Smooth muscle cell (in vitro differentiated cells): ENCODE measurements at regions not wholly inside any gene's neighbourhood (a gene's known extent, or its start where the extent isn't known, plus 50 kb on each side); places are given as distances from the start of the nearest gene placed in this dataset.

Source experiments
- DNase-seq: peaks from one replicate; lab custom pipeline; 2025; ENCODE audit not compliant: unreplicated experiment; lab: John Stamatoyannopoulos, UW
- H2AFZ ChIP-seq: fragments of 200-600 bp; sonication (generic); 2 replicates; pipeline ENCODE4 v1.6.0; 2016; ENCODE audit warnings: antibody characterized with exemption, low read depth, mild to moderate bottlenecking
- H3F3A ChIP-seq: fragments of 200-600 bp; sonication (generic); 2 replicates; pipeline ENCODE4 v1.6.0; 2017; ENCODE audit warnings: antibody characterized with exemption, low read depth
- H3K27ac ChIP-seq: fragments of 200-600 bp; sonication (generic); 2 replicates; pipeline ENCODE4 v1.5.1; 2016; ENCODE audit warnings: low read depth, mild to moderate bottlenecking
- H3K27me3 ChIP-seq: fragments of 200-600 bp; sonication (generic); 2 replicates; pipeline ENCODE4 v1.6.1; 2016; ENCODE audit warnings: low read depth, mild to moderate bottlenecking
- H3K36me3 ChIP-seq: fragments of 200-600 bp; sonication (generic); 2 replicates; pipeline ENCODE4 v1.5.1; 2016; ENCODE audit warnings: low read depth
- H3K4me1 ChIP-seq: fragments of 200-600 bp; sonication (generic); 2 replicates; pipeline ENCODE4 v1.5.1; 2016; ENCODE audit warnings: low read depth
- H3K4me2 ChIP-seq: fragments of 200-600 bp; sonication (generic); 2 replicates; pipeline ENCODE4 v1.6.0; 2016; ENCODE audit warnings: mild to moderate bottlenecking
- H3K4me3 ChIP-seq: fragments of 200-600 bp; sonication (generic); 2 replicates; pipeline ENCODE4 v1.5.1; 2016; ENCODE audit warnings: mild to moderate bottlenecking
- H3K79me2 ChIP-seq: fragments of 200-600 bp; sonication (generic); 2 replicates; pipeline ENCODE4 v1.6.0; 2016; ENCODE audit warnings: low read depth, mild to moderate bottlenecking
- H3K9ac ChIP-seq: fragments of 200-600 bp; sonication (generic); 2 replicates; pipeline ENCODE4 v1.6.0; 2016; ENCODE audit warnings: low read depth
- H3K9me3 ChIP-seq: fragments of 200-600 bp; sonication (generic); replicated peaks from 2 replicates; pipeline ENCODE4 v1.5.1; 2016; ENCODE audit warnings: low read depth
- H4K20me1 ChIP-seq: fragments of 200-600 bp; sonication (generic); 2 replicates; pipeline ENCODE4 v1.6.0; 2016; ENCODE audit warnings: low read depth
- WGBS: methylation state at CpG from one replicate; pipeline ENCODE4 v1.1.7; 2016; ENCODE audit warnings: low lambda C conversion rate; 5-methylcytosine and 5-hydroxymethylcytosine counted together
- TF ChIP-seq, protein P1 (sequence below): fragments of 200-600 bp; sonication (generic); IDR thresholded peaks from 2 replicates; pipeline ENCODE4 v1.5.1; 2017; ENCODE audit warnings: borderline replicate concordance, mild to moderate bottlenecking, antibody characterized with exemption; ENCODE audit not compliant: insufficient read depth, poor library complexity, severe bottlenecking

DNA sequence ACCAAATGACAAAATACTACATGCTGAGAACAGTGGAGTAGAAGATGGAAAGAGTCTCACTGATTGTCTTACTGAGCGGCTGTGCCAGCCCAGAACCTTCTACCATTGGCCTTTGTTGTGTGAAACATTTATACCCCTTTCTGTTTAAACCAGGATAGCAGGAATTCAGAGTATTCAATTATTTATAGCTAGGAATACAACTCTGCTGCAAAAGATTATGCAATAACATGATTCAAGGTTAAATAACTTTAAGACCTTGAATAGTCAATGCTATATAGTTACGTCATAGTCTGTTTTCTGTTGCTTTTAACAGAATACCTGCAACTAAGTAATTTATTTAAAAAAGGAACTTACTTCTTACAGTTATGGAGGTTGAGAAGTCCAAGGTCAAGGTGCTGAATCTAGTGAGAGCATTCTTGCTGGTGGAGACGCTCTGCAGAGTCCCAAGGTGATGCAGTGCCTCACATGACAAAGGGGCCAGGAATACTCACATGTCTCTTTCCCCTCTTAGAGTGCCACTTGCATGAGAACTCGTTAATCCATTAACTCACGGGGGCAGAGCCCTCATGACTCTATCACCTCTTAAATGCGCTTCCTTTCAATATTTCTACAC lies 371.8 kb downstream of the MDFIC start:
- Histone ChIP-seq H3K9ac (no peak overlapping the region), H3K4me1 (no peaks in the 10 kb centered on the region), H3K27me3 (no peaks in the 10 kb centered on the region), H3K36me3 (no peaks in the 10 kb centered on the region), H3K27ac (no peak overlapping the region), H3K4me3 (no peak overlapping the region), H3K79me2 (no peaks in the 10 kb centered on the region), H3K4me2 (no peak overlapping the region), H4K20me1 (no peaks in the 10 kb centered on the region), H3K9me3 (no peaks in the 10 kb centered on the region), H3F3A (no peaks in the 10 kb centered on the region), H2AFZ (no peak overlapping the region)
- TF ChIP-seq, protein P1, sequence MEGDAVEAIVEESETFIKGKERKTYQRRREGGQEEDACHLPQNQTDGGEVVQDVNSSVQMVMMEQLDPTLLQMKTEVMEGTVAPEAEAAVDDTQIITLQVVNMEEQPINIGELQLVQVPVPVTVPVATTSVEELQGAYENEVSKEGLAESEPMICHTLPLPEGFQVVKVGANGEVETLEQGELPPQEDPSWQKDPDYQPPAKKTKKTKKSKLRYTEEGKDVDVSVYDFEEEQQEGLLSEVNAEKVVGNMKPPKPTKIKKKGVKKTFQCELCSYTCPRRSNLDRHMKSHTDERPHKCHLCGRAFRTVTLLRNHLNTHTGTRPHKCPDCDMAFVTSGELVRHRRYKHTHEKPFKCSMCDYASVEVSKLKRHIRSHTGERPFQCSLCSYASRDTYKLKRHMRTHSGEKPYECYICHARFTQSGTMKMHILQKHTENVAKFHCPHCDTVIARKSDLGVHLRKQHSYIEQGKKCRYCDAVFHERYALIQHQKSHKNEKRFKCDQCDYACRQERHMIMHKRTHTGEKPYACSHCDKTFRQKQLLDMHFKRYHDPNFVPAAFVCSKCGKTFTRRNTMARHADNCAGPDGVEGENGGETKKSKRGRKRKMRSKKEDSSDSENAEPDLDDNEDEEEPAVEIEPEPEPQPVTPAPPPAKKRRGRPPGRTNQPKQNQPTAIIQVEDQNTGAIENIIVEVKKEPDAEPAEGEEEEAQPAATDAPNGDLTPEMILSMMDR, result no peak
- no peak for DNase-seq
- WGBS, result 91% methylated on average over 6 of the region's 6 CpGs

DNA sequence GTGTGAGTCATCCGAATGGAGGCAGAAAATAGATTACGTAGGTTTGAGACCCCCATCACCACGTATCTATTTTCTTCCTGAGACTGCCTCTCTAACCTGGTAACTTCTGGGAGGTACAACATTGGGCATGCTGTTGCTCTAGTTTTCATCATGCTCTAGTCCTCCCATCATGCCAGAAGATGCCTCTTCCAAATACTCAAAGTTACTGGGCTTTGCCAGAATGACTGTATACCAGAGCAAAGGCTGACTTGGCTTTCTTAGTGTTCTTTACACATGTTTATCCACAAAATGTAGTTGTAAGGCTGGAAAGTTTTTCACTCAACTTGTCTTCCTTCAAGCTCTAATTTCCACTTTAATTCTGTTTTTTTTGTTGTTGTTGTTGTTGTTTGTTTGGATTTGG lies 370.5 kb downstream of the MDFIC start:
- Histone ChIP-seq H3K4me3 (no peak overlapping the region), H2AFZ (no peak overlapping the region), H3K4me1 (no peaks in the 10 kb centered on the region), H3K27ac (no peak overlapping the region), H3K36me3 (no peaks in the 10 kb centered on the region), H3K27me3 (no peaks in the 10 kb centered on the region), H3F3A (no peaks in the 10 kb centered on the region), H3K9ac (no peak overlapping the region), H3K79me2 (no peaks in the 10 kb centered on the region), H3K9me3 (no peaks in the 10 kb centered on the region), H4K20me1 (no peaks in the 10 kb centered on the region), H3K4me2 (no peak overlapping the region)
- TF ChIP-seq, protein P1, result no peak
- 91% methylated on average over 3 of the region's 3 CpGs for WGBS
- no peak for DNase-seq

DNA sequence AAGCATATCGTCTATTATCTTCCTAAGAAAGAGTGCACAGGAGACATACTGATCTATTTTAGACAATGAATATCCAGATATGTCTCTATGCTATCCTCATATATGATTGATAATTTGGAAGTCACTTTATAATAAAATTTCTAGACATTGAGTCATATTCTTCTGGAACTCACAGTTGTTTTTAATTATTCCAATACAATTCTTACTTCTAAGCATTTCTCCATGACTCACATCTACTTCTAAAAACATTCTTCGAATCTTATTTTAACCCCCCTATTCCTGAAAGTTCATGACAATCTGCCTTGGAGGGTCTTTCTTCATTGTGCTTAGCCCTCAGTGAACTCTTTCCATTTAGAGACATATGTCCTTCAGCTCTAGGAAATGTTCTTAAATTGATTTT lies 368.1 kb downstream of the MDFIC start:
- 93% methylated on average over 2 of the region's 2 CpGs for WGBS
- no peak overlapping the region for H3K27ac ChIP-seq
- no peak for DNase-seq

More for the DNA sequence above, 368.1 kb downstream of the MDFIC start:
- Histone ChIP-seq H3K27me3 (no peaks in the 10 kb centered on the region), H3K4me3 (no peak overlapping the region), H3K4me1 (no peaks in the 10 kb centered on the region), H3K4me2 (no peak overlapping the region), H3K36me3 (no peaks in the 10 kb centered on the region), H2AFZ (no peak overlapping the region), H3F3A (no peaks in the 10 kb centered on the region), H3K9ac (no peak overlapping the region), H3K79me2 (no peaks in the 10 kb centered on the region), H4K20me1 (no peaks in the 10 kb centered on the region), H3K9me3 (no peaks in the 10 kb centered on the region)
- TF ChIP-seq, protein P1, result no peak
